ENCODE measurements at regions not wholly inside any gene's neighbourhood (a gene's known extent, or its start where the extent isn't known, plus 50 kb on each side); places are given as distances from the start of the nearest gene placed in this dataset.

DNA sequence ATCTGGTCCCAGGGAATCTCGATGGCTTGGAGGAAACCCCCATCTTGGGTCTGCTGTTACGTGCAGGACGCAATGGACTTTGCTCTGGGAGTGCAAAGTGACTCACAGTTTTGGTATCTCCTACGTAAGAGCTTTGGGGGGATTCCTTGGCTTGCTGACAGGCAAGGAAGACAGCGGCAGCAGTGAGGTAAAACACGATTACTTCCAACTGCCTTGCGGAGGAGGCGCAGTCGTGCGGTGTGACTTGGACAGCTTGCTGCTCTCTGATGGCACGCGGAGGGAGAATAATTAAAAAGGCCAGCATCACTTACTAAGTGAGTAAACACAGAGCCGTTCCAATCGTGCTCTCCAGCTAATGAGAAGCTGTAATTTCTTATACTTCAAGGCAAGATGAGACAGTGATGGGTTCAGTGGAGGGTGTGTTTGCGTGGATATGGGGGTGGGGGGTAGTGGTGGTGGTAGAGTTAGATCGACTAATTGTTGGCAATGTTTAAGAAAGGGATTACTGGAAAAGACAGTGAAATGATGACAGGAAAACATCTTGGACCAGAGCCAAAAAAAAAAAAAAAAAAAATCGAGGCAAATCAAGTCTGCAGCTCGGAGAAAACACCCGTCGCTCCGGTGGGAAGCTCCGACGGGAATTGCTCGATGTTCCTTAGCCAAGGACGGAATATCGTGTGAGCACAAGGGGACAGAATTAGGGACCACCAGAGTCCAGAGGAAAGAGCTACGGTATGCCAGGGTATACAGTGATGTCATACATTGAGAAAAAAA is 184.8 kb upstream of the ZFHX3 start:
- no peak for DNase-seq

DNA sequence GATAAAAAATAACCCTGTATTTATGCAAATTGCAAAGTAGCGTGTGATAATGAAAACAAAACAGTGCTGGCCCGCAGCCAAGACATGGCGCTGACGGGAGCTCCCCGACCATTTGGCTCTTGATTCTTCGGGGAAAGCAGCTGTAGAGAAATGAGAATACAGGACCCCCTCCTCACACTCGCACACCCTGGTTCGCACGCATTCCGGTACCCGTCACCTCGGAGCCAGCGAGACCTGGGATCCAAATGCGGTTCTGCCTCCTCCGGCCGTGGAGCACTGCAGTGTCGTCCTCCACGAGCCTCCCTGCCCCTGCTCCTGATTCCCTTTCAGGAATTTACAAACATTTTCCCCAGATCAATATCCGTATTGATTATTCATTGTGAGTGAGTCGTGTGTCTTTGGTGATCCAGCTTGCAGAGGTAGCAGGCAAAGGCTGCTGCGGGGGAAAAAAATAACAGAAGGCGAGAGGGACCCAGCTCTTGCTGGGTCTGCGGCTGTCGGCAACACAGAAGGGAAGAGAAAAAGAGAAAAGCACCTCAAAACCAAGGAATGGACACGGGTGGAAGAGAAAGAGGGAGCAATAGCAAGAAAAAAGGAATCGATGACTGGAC is 184.1 kb upstream of the ZFHX3 start:
- no peak for DNase-seq

DNA sequence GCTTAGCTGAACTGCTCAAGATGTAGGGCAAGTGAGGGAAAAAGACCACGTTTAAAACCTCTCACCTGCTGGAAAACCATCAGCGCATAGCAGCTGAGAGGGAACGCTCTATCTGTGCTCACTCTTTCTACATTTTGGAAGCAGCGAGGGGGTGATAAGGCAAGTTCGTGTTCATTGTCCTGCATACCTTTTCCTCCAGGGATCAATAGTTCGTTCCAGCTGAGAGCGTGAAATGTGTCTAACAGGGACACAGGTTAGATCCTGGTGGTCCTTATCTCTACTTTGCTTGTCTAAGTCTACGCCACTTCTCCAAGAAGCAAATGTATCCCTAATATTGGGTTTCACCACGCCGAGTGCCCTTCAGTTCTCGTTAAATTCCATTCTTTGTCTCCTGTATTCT is 183.5 kb upstream of the ZFHX3 start:
- no peak for DNase-seq

DNA sequence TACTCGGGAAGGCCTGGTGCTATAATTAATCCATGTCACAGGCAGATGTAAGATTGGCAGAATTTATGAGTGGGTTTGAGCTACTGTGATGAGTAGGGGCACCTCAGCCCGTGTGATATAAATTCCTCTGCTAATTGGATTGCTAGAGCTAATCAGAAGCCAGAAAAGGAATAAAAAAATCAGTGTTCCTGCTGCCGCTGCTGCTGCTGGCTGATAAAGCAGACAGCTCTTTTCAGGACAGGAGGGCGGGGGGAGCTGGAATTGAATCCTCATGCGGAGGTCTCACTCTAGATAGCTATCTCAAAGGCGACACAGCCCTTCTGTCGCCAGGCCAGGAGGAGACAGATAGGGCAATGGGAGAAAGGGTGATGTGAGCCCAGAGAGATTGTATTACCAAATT is 182.7 kb upstream of the ZFHX3 start:
- DNase-seq = no peak

DNA sequence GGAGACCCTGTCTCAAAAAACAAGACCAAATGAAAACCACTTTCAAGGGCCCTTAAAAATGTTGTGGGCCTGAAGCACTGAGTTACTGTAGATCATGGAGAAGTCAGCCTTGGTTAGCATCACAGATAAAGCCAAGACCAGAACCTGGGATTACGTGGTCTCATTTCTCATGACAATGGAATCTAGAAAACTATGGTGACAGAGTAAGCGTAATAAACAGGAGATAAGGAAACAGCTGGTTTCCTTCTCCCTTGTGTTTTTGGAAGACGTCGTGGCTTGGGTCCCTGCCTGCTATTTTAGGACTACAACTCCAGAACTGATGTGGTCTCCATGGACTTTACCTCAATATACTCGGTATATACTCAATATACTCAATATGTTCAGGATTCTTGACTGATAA is 180.7 kb upstream of the ZFHX3 start:
- no peak for DNase-seq

DNA sequence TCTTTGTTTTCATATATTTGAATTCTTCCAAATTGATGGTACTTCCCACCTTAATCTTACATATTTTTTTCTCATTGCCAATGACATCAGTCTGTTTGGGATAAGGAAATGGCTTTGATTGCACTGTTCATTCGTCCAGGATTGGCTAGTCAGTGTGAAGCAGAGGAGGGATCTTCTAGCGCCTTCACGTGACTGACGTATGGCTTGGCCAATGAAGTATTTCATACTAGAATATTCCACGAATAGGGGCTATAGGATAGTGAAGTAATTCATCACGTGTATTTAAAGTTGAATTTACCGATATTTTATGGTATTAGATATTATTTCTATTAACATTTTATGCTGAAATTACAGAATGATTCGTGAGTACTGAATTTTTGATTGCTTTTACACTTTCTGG is 178.7 kb upstream of the ZFHX3 start:
- DNase-seq = no peak

DNA sequence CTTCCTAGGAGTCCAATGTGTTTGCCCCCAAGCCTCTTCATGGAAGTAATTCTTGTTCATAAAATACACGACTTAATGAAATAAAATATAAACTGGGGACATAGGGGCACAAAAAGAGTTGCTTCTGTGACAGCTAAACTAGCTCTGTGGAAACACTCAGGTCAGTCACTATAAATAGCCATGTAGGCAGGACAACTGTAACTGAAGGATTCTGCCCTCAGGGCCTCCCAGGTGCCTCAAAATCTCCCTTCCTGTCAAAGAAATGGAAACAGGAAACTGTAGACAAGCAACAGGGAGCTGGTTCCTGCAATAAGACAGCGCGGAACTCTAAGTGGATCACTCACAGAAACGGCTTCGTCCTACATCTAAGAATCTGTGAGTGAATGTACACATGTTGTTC is 178.1 kb upstream of the ZFHX3 start:
- DNase-seq = no peak

DNA sequence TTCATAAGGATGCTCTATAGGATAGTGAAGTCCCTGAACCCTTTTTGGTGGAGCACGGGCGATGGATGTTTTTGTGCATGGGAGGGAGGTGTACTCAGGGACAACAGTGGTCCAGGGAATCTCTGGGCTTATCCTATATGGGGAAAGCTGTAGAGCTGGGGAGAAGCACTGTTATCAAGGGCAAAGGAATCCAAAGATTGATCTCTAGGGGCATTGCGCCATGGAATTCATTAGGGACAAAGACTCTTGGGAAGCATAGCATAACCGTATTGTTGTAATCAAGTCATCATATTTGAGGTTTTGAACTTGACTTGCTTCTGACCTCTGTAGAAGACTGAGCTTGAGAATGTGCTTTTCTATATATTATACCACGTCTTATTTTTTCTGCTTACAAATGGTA is 172.9 kb upstream of the ZFHX3 start:
- no peak for DNase-seq

DNA sequence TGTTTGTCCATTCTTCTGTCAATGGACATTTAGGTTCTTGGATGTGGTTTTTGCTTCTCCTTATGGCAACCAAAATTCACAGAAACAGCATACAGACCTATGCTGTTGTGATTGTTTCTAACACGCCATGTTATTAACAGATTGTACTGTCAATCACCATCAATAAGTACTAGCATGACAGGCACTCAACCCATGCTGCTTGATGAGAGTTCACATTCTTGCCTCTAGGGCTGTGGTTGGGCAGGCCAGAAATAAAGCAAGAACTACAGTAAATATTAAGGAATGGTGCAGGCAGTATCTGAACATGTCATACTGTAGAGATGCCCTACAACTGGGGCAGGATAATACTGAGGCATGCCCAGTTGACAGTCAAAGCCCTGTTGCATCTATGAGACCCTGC is 171.2 kb upstream of the ZFHX3 start:
- no peak for DNase-seq

DNA sequence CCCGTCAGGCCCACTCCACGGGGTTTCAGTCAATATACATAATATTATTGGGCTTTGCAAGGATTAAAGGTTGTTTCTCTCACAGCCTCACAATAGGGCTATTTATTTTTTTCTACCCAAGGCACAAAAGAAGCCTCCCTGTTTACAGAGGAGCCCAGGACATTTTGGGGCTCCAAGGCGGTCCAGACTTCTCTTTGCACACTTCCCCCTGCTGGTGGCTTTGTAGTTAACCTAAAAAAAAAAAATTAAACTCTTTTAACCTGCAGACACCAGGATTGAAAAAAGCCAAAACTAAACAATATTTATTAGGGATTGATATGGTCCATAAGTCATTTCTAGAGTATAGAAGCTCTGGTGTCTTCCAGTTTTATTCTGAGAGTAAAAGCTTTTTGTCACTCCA is 169.7 kb upstream of the ZFHX3 start:
- no peak for DNase-seq

DNA sequence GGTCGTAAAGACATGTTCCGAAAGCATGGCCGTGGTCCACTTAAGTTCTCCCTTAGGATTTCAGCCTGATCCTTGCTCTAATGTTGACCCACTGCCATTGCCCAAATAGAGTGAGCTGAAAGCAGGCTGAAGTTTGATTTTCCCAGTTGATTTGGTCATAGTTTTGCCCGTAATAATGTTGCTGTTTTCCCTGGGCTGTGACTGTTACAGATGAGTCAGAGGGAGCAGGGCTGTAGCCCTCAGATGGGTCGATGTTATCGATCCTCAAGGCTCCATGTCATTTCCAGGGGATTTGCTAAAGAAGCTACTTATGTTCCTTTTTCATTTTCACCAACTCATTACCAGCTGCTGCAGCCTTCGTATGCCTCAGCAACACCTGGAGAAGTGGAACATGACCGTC is 169.0 kb upstream of the ZFHX3 start:
- no peak for DNase-seq

DNA sequence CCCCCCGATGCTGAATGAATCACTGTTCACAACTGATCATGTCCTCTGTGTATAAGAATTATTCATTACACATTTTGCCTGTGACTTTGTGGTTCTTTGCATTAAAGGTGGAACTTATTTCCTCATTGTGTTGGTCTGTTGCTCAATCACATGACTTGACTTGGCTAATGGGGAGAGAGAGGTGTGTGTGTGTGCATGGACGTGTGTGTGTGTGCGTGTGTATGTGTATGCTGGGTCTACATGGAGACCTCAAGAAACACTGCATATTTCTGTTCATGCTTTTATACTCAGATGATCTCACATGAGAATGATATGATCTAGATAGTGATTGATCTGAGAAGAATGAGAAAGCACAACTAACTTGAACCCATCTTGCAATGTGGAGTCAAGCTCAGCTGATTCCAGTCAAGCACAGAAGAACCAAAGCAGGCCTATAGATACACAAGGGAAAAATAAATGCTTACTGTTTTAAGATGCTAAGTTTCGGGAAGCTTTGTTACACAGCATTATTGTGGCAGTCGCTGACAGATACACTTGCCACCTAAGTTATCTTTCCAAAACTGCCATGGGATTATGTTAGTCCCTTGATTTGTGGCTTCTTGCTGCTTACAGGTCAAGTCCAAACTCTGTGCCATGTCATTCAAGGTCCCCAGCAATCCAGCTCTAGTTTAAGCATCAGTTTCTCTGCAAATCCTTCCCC is 167.9 kb upstream of the ZFHX3 start:
- no peak for DNase-seq

DNA sequence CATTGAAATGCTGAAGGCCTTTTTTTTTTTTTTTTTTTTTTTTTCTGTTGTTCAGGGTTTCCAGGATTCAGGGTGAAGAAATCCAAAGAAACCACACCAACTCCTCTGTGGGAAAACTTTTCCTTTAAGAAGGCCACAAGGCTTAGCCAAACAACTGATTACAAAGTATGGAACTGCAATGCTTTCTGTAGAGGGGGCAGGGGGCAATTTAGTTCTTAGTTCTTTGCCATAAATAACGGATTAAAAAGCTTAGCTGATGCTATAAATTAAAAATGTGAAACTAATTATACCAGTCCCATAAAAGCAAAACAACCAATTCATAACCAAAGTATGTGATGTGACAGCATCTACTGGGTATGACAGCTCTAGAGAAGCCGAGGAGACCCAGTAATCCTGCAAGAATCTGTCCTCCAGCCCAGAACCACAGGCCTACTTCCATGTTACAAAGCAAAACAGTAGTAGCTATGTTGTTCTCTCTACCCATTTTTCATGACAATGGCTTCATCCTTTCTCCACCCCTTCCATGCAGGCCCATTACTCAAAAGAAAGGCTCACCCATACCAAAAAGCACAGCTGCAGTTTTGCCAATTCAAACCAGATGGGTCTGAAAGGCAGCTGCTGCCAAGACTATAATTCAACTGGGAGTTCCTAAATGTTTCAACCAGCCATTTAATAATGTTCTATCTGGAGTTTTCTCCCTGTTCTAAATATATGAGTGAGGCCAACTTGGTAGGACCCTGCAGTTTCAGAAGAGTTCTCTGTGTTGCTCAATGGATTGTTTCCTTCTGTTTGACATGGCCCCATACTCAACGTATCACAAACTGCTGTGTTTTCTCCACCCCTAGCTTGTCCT is 167.1 kb upstream of the ZFHX3 start:
- DNase-seq = no peak

DNA sequence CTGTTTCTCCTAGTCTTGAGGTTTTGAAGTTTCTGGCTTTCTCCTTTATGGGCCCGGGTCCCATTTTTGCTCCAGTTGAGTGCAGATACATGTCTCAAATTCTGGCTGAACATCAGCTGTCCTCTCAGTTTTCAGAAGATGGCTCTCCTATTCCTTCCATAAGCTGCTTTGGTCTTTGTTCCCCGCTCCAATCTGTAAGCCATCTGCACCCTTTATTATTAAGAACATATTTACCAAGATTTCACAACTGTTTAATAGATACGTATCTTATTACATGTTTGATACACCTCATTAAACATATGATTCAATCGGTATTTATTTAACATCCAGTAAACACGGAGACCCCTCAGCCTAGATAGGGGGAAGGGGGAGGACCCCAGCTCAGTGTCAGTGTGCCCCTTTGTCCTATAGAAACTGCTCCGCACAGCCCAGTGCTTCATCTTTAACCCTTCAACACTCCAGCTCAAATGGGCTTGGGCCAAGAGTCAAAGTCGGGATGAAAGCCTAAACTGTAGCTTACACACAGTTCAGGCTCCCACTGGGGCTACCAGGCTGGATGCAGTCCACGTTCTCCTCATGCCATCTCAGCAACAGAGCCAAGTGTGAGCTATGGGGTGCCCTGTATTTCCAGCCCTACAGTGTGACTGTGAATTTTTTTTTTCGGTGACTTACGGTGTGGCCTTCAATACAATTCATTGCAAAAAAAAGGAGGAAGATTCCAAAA is 166.0 kb upstream of the ZFHX3 start:
- DNase-seq = no peak

DNA sequence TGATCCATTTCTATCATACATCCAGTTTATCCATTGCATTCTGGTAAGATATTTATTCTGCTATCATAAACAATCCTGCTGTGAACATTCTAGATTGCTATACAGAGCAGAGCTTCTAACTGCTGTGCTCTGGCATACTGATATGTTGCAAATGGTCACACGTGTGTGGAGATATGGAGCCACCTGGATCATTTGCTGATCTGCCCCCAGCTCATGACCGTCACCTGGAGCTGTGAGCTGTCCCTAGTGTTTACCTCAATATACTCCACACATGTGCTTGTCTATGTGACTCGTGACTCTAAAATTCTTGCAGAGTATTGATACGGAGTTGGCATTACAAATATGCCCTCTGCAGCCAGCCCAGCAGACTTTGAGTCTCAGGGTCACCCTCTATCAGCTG is 164.5 kb upstream of the ZFHX3 start:
- no peak for DNase-seq

DNA sequence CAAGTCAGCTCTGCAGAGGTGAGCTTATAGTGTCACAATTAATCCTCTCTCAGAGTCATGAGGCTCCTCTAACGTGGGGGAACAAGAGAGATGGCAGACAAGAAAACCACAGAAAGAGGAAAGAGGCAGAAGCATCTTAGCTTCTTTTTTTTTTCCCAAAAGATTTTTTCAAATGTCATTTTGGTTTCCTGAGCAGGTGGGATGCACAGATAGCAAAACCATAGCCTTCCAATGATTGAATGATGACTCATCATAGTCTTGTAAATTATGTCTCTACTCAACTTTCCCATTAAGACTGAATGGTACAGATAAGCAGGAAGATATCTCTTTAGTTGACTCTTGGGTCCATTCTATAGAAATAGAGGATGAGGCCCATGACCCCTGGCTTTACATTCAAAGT is 162.8 kb upstream of the ZFHX3 start:
- DNase-seq = no peak

DNA sequence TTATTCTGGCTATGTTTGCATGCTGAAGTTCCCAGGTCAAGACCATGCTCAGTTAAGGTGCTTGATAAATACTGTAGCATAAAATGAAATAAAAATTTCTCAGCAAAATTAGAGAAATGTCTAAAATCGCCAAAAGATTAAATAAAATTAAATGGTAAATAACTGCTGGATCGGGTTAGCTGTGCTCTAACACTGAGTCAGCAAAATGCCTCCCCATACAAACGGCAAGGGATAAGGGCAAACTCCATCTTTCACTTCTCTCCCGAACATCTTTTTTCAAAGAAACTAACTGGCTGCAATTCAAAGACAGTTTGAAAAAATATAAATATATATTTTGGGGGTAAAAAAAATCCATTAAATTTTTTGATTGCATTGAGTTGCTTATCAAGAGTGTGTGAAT is 162.2 kb upstream of the ZFHX3 start:
- DNase-seq = no peak

DNA sequence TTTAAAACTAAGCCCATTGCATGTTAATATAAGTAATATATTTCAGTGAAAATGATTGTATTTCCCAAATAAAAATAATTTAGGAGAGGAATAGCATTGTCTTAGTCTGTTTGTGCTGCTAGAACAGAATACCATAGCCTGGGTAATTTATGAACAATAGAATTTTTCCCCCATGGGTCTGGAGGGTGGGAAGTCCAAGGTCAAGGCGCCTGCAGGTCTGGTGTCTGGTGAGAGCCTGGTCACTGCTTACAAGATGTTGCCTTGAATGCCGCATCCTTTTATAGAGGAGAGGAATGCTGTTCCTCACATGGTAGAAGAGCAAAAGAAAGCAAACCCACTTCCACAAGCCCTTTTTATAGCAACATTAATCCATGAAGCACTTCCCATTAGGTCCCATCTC is 161.3 kb upstream of the ZFHX3 start:
- DNase-seq = no peak

DNA sequence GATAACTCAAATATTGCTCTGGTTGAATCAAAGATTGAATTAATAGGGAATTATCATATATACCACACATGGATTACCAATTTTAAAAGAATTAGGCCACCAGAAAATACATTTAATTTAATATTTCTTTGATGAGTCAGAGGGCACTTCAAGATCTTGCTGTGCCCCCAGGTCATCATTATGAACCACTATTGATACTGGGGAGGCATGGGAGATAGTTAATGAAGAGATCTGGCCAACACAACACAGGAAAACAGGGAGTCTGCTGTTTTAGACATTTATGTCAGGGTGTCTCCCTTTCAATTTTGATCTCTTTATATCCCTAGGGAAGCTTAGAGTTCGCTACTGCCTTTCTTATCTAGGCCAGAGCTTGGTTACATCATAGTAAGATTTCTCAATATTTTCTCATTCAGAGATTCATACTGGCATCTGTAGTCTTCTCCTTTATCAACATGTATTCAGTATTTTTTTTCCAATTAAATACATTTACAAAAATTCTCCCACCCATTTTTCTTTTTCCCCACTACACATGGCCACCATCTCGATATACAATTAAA is 158.3 kb upstream of the ZFHX3 start:
- no peak for DNase-seq

DNA sequence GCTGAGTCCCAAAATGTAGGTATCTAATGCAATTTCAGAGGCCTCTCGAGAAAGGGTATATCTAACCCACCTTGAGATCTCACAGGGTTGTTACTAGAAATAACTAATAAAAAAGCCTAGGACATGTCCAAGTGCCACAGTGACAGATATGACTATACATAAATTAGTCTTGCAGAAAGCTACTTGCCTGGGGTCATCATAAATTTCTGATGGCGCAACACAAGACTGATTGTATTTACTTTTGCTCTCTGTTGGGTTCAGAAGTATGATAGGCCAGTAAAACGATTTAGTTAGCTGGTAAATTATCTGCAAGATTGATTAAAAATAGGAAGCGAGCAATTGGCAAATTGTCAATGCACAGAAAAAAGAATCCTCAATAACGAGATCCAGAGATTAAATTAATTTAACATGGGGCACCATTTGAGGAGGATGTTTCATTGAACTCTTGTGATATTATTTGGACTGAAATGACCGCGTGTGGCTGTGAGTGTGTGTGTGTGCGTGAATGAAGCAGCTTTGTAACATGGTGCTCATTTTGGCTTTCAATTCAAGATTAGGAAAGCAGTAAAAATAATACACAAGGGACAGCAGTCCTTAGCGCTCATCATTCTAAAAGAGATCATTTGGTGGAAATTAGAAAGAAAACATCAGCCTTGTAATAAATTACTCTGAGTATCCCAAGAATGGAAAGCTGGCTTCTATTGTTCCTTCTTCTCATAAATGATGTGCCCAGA is 157.4 kb upstream of the ZFHX3 start:
- no peak for DNase-seq

DNA sequence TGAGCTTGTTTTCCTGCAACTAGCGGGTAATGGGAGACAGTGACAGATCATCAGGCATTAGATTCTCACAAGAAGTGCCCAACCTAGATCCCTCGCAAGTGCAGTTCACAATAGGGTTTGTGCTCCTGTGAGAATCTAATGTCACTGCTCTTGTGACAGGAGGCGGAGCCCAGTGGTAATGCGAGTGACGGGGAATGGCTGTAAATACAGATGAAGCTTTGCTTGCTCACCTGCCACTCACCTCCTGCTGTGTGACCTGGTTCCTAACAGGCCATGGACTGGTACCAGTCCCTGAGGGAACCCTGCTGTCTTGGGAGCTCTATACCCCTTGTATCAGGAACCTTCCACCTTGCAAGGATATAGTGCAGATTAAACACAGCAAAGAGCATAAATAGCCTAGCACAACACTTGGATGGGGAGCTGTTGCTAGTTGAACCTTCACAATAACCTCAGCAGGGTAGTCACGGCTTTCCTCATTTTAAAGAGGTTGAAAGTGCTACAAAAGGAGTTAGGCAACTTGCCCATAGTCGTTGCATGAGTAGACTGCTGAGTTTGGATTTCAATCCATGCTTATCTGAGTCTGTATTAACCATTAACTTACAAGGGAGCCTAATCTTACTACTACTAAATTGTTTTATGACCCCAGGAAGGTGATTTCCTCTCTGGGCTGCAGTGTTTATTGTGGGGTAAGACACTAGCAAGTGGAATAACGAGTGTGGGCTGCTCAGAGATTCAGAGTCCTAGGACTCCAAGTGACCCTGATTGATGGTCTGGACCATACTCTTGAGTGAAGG is 156.6 kb upstream of the ZFHX3 start:
- DNase-seq = no peak

Measured in COR-L47 (cell line).